HUES48 (cell line): ENCODE measurements at regions not wholly inside any gene's neighbourhood (a gene's known extent, or its start where the extent isn't known, plus 50 kb on each side); places are given as distances from the start of the nearest gene placed in this dataset.

ENCODE experiments used
- H3K27ac ChIP-seq: one replicate; pipeline ENCODE4 v1.7.0; 2013; ENCODE audit warnings: low read depth, low read length, inconsistent platforms
- H3K27me3 ChIP-seq: 2 replicates; pipeline ENCODE4 v1.6.1; 2013; ENCODE audit warnings: mild to moderate bottlenecking, low read length; ENCODE audit not compliant: control insufficient read depth, insufficient read depth
- H3K36me3 ChIP-seq: 2 replicates; pipeline ENCODE4 v1.6.1; 2013; ENCODE audit warnings: low read length; ENCODE audit not compliant: control insufficient read depth, insufficient read depth
- H3K4me1 ChIP-seq: 2 replicates; pipeline ENCODE4 v1.6.1; 2013; ENCODE audit warnings: mild to moderate bottlenecking, low read length; ENCODE audit not compliant: control insufficient read depth, insufficient read depth
- H3K4me3 ChIP-seq: 2 replicates; pipeline ENCODE4 v1.5.1; 2013; ENCODE audit warnings: mild to moderate bottlenecking, low read depth, low read length
- H3K9ac ChIP-seq: 2 replicates; pipeline ENCODE4 v1.6.1; 2013; ENCODE audit warnings: mild to moderate bottlenecking, low read depth, low read length, moderate library complexity
- H3K9me3 ChIP-seq: 2 replicates; pipeline ENCODE4 v1.6.1; 2013; ENCODE audit warnings: low read length; ENCODE audit not compliant: control insufficient read depth, insufficient read depth

GRCh38 chr3:177513815-177514610, 316.7 kb upstream of the TBL1XR1 start:
- H3K4me3 ChIP-seq: no peak overlapping the region
- no peak overlapping the region for H3K27ac ChIP-seq

GRCh38 chr3:177514611-177515499, 317.6 kb upstream of the TBL1XR1 start:
- H3K27me3 ChIP-seq: no peaks in the 10 kb centered on the region
- no peak overlapping the region for H3K9ac ChIP-seq
- no peak overlapping the region for H3K27ac ChIP-seq
- no peak overlapping the region for H3K4me3 ChIP-seq
- H3K36me3 ChIP-seq: no peaks in the 10 kb centered on the region
- H3K9me3 ChIP-seq: no peaks in the 10 kb centered on the region
- H3K4me1 ChIP-seq: peaks cover 7% of the 10 kb centered on the region; the same call in 1 of the 2 replicates

More at GRCh38 chr3:177513815-177514610, 316.7 kb upstream of the TBL1XR1 start:
- no peaks in the 10 kb centered on the region for H3K36me3 ChIP-seq
- no peaks in the 10 kb centered on the region for H3K27me3 ChIP-seq
- H3K4me1 ChIP-seq: peaks cover 7% of the 10 kb centered on the region; the same call in 1 of the 2 replicates
- no peak overlapping the region for H3K9ac ChIP-seq
- no peaks in the 10 kb centered on the region for H3K9me3 ChIP-seq

- Histone ChIP-seq H3K4me1 (peaks cover 7% of the 10 kb centered on the region; the same call in 1 of the 2 replicates), H3K9ac (no peak overlapping the region), H3K9me3 (no peaks in the 10 kb centered on the region), H3K36me3 (no peaks in the 10 kb centered on the region), H3K27me3 (no peaks in the 10 kb centered on the region), H3K27ac (no peak overlapping the region), H3K4me3 (no peak overlapping the region)
Measured at GRCh38 chr3:177515786-177516157, 318.5 kb upstream of the TBL1XR1 start.

- peaks cover 12% of the 10 kb centered on the region; the same call in 1 of the 2 replicates for H3K4me1 ChIP-seq
- no peaks in the 10 kb centered on the region for H3K27me3 ChIP-seq
- H3K9ac ChIP-seq: no peak overlapping the region
- no peaks in the 10 kb centered on the region for H3K36me3 ChIP-seq
- H3K27ac ChIP-seq: no peak overlapping the region
- no peak overlapping the region for H3K4me3 ChIP-seq
- no peaks in the 10 kb centered on the region for H3K9me3 ChIP-seq
Measured at GRCh38 chr3:177516158-177517011, 319.1 kb upstream of the TBL1XR1 start.

GRCh38 chr3:177517906-177518305, 320.6 kb upstream of the TBL1XR1 start:
- Histone ChIP-seq H3K9me3 (no peaks in the 10 kb centered on the region), H3K4me3 (no peak overlapping the region), H3K27ac (no peak overlapping the region), H3K9ac (no peak overlapping the region), H3K27me3 (no peaks in the 10 kb centered on the region), H3K4me1 (peaks cover 18% of the 10 kb centered on the region), H3K36me3 (no peaks in the 10 kb centered on the region)

DNA sequence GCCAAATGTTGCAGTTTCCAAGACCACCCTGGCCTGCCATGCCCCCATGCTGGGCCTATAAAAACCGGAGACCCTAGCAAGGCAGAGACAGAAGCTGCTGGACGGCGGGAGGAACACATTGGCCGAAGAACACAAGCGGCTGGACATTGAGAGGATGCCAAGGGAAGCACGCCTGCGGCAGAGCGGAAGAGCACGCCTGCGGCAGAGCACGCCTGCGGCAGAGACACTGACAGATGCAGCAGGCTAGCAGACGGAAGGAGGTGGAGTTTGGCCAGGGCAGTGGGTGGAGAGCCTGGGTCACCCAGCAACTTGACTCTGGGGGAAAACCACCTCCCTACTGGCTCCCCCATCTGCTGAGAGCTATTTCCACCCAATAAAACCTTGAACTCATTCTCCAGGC, 322.3 kb upstream of the TBL1XR1 start:
- no peak overlapping the region for H3K27ac ChIP-seq
- no peaks in the 10 kb centered on the region for H3K9me3 ChIP-seq
- peaks cover 18% of the 10 kb centered on the region for H3K4me1 ChIP-seq
- no peak overlapping the region for H3K4me3 ChIP-seq
- H3K27me3 ChIP-seq: no peaks in the 10 kb centered on the region
- H3K36me3 ChIP-seq: no peaks in the 10 kb centered on the region
- H3K9ac ChIP-seq: no peak overlapping the region

- H3K4me3 ChIP-seq: no peak overlapping the region
- H3K4me1 ChIP-seq: peaks cover 15% of the 10 kb centered on the region
- H3K27me3 ChIP-seq: no peaks in the 10 kb centered on the region
- no peak overlapping the region for H3K27ac ChIP-seq
- no peaks in the 10 kb centered on the region for H3K9me3 ChIP-seq
- H3K9ac ChIP-seq: no peak overlapping the region
- no peaks in the 10 kb centered on the region for H3K36me3 ChIP-seq
Measured at GRCh38 chr3:177521305-177521704, 324.0 kb upstream of the TBL1XR1 start.

DNA sequence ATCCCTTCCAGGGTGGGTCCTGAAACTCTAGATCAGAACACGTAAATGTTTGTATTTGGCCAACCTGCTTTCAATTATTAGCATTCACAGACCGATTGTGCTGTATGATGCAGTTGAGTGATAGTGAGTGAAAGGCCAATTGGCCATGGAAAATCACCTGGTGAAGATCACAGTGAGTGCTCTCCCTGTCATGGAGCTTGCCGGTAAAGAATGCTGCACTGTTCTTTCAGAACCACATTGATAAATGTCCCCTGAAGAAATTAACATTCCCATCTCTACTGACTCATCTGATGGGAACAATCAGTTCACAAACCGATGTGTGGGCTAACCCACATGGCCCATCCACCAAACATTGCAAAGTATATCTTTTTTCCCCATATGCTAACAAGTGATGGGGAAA, 324.8 kb upstream of the TBL1XR1 start:
- H3K27ac ChIP-seq: no peak overlapping the region
- H3K9me3 ChIP-seq: no peaks in the 10 kb centered on the region

DNA sequence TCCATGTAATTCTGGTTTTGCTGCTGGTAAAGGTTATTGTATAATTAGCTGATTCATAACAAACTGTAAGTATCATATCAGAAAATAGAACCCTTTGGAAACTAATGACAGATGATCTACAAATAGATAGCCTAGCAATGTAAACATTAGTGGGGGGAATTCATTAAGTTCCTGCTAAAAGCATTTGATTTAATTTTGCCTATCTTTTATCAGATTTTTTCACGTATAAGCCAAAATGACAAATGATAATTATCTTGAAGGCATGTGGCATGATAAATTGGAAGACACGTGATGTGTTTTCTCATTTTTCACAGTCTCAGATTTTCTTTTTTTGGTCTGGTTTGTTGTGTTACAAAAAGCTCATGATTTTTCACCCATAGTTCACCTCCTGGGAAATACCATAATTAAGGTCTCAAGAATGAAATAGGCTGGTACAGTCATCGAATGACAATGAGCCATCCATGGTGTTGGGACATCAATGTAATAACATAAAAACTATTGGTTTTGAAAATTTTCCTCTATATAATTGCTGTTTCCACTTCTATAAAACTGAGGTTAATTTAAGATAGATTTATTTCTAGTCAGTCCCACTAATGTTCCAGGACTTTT, 325.9 kb upstream of the TBL1XR1 start:
- Histone ChIP-seq H3K9ac (no peak overlapping the region), H3K27ac (no peak overlapping the region), H3K36me3 (no peaks in the 10 kb centered on the region), H3K4me3 (no peak overlapping the region), H3K4me1 (peaks cover 11% of the 10 kb centered on the region), H3K9me3 (no peaks in the 10 kb centered on the region), H3K27me3 (no peaks in the 10 kb centered on the region)

More for the DNA sequence above, 324.8 kb upstream of the TBL1XR1 start:
- Histone ChIP-seq H3K27me3 (no peaks in the 10 kb centered on the region), H3K36me3 (no peaks in the 10 kb centered on the region), H3K4me1 (peaks cover 11% of the 10 kb centered on the region), H3K9ac (no peak overlapping the region), H3K4me3 (no peak overlapping the region)

DNA sequence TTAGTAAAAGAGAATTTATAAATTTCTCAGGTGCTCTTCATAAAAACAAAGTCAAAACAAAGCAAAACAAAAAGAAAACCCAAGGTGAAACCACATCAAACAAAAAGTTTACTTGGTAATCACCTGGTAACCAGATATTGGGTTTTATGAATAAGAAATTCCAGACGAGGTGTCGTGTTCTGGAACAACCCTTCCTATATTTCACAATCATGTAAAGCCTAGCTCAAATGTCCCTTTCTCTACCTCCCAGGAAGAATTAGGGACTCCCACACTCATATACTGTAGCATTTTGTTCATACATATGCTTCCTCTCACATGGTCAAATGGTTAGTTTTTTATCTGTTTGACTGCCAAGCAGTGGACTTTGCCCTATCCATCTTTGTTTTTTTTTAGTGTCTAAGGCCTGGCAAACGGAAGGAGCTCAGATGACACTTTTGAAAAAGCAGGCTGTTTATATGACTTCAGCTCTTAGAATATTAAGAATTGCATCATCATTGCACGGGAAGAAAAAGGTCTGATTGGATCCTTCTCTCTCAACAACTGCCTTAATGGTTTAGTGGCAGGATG, 326.7 kb upstream of the TBL1XR1 start:
- no peaks in the 10 kb centered on the region for H3K27me3 ChIP-seq
- H3K4me1 ChIP-seq: peaks cover 11% of the 10 kb centered on the region
- H3K27ac ChIP-seq: no peak overlapping the region
- H3K4me3 ChIP-seq: no peak overlapping the region
- no peaks in the 10 kb centered on the region for H3K36me3 ChIP-seq
- H3K9ac ChIP-seq: no peak overlapping the region
- no peaks in the 10 kb centered on the region for H3K9me3 ChIP-seq
